Kidney (tissue), 13 donors: ENCODE measurements at regions not wholly inside any gene's neighbourhood (a gene's known extent, or its start where the extent isn't known, plus 50 kb on each side); places are given as distances from the start of the nearest gene placed in this dataset.

ENCODE experiments used
- DNase-seq, 5 donors: peaks; one replicate each; pipeline ENCODE4 v3.0.0-alpha.2; 2013 to 2020
- FAIRE-seq: peaks from 2 replicates; lab custom pipeline; 2012; peaks lifted over from hg19 to GRCh38; lab: Jason Lieb, UNC
- H3K27ac ChIP-seq, 2 donors: one replicate each; pipeline ENCODE4 v1.7.0; 2013; ENCODE audit warnings: low read depth in 2 of 2, low read length in 2 of 2, inconsistent platforms in 1 of 2
- H3K27me3 ChIP-seq: one replicate; pipeline ENCODE4 v1.7.1; 2013; ENCODE audit warnings: low read length, inconsistent platforms; ENCODE audit not compliant: control insufficient read depth, insufficient read depth
- H3K36me3 ChIP-seq, 3 donors: one replicate each; pipeline versions ENCODE4 v1.7.0 to v1.7.1; 2013; ENCODE audit warnings: low read length in 3 of 3, control low read depth in 1 of 3, inconsistent platforms in 1 of 3; ENCODE audit not compliant: insufficient read depth in 3 of 3, control insufficient read depth in 2 of 3
- H3K4me1 ChIP-seq, 3 donors: one replicate each; pipeline versions ENCODE4 v1.7.0 to v1.7.1; 2013; ENCODE audit warnings: low read length in 3 of 3, inconsistent platforms in 1 of 3, low read depth in 1 of 3; ENCODE audit not compliant: control insufficient read depth in 2 of 3, insufficient read depth in 2 of 3
- H3K4me3 ChIP-seq, 3 donors: one replicate each; pipeline versions ENCODE4 v1.7.0 to v1.8.1; 2013; ENCODE audit warnings: low read length in 3 of 3, control low read depth in 1 of 3, inconsistent platforms in 1 of 3
- H3K9ac ChIP-seq, 3 donors: one replicate each; pipeline versions ENCODE4 v1.7.0 to v1.7.1; 2013; ENCODE audit warnings: low read length in 3 of 3, control low read depth in 1 of 3, inconsistent platforms in 1 of 3
- H3K9me3 ChIP-seq, 3 donors: one replicate each; pipeline versions ENCODE4 v1.7.0 to v1.7.1; 2013; ENCODE audit warnings: low read length in 3 of 3, control low read depth in 1 of 3, inconsistent platforms in 1 of 3; ENCODE audit not compliant: control insufficient read depth in 2 of 3, insufficient read depth in 1 of 3
- CTCF ChIP-seq: IDR thresholded peaks from 3 replicates; pipeline ENCODE4 v1.5.1; 2012; ENCODE audit warnings: mild to moderate bottlenecking, moderate library complexity, borderline replicate concordance; ENCODE audit not compliant: insufficient read depth; ENCODE audit errors: extremely low read depth
- intact Hi-C: fragments of 100-400 bp; cut with DNase I; formaldehyde crosslinking; loops from one replicate; pipeline ENCODE4 v1.11.1; 2022
- donor health status: control.
- donor health status: control.
- donor health status: control.
- donor health status: control.
- donor health status: control.
- donor health status: DM: yes; HTN: yes; CAD: no.
- donor health status: Normal renal cell carcinoma (clear cell type).

- Histone ChIP-seq H3K27me3 (no peaks in the 10 kb centered on the region), H3K4me1 (no peaks in the 10 kb centered on the region), H3K9ac (no peak overlapping the region), H3K36me3 (no peaks in the 10 kb centered on the region), H3K27ac (no peak overlapping the region), H3K9me3 (no peaks in the 10 kb centered on the region), H3K4me3 (no peak overlapping the region)
- intact Hi-C loops: no loop called here
- no peak for FAIRE-seq
- peak in 2 of 5 donors; percentile 2 to 16 for DNase-seq
- TF ChIP-seq CTCF: no peak
Measured at GRCh38 chr4:117515921-117516320, 430.5 kb upstream of the TRAM1L1 start.

- TF ChIP-seq CTCF: no peak
- intact Hi-C loops: no loop called here
- H3K4me1 ChIP-seq: no peaks in the 10 kb centered on the region
- H3K9ac ChIP-seq: no peak overlapping the region
- H3K27me3 ChIP-seq: no peaks in the 10 kb centered on the region
- FAIRE-seq: no peak
- no peak overlapping the region for H3K27ac ChIP-seq
- H3K4me3 ChIP-seq: no peak overlapping the region
- DNase-seq: no peak
- H3K9me3 ChIP-seq: no peaks in the 10 kb centered on the region
- no peaks in the 10 kb centered on the region for H3K36me3 ChIP-seq
Measured at GRCh38 chr4:117527601-117528000, 442.2 kb upstream of the TRAM1L1 start.

GRCh38 chr4:117529401-117529800 is 444.0 kb upstream of the TRAM1L1 start:
- FAIRE-seq: no peak
- intact Hi-C loops: no loop called here
- TF ChIP-seq CTCF: no peak
- Histone ChIP-seq H3K36me3 (no peaks in the 10 kb centered on the region), H3K4me1 (no peaks in the 10 kb centered on the region), H3K4me3 (no peak overlapping the region), H3K27ac (no peak overlapping the region), H3K9me3 (no peaks in the 10 kb centered on the region), H3K9ac (no peak overlapping the region), H3K27me3 (no peaks in the 10 kb centered on the region)
- DNase-seq: no peak

- H3K36me3 ChIP-seq: no peaks in the 10 kb centered on the region
- H3K9me3 ChIP-seq: no peaks in the 10 kb centered on the region
- DNase-seq (no peak), FAIRE-seq (no peak)
- no peaks in the 10 kb centered on the region for H3K27me3 ChIP-seq
- H3K9ac ChIP-seq: no peak overlapping the region
- intact Hi-C loops: no loop called here
- no peaks in the 10 kb centered on the region for H3K4me1 ChIP-seq
- H3K27ac ChIP-seq: no peak overlapping the region
- no peak overlapping the region for H3K4me3 ChIP-seq
- no peak for TF ChIP-seq CTCF
Measured at GRCh38 chr4:117533501-117533900, 448.1 kb upstream of the TRAM1L1 start.
